DND-41 (cell line): ENCODE measurements at regions not wholly inside any gene's neighbourhood (a gene's known extent, or its start where the extent isn't known, plus 50 kb on each side); places are given as distances from the start of the nearest gene placed in this dataset.

Experiments
- EZH2 ChIP-seq: IDR thresholded peaks from 3 replicates; pipeline ENCODE4 v1.6.1; 2012; ENCODE audit warnings: borderline replicate concordance, low read depth, mild to moderate bottlenecking, moderate library complexity, low read length, inconsistent platforms; ENCODE audit not compliant: severe bottlenecking
- TF ChIP-seq, protein P1 (sequence below): IDR thresholded peaks from 2 replicates; pipeline ENCODE4 v1.5.1; 2012; ENCODE audit warnings: borderline replicate concordance, low read length, moderate library complexity, mild to moderate bottlenecking; ENCODE audit not compliant: poor library complexity, severe bottlenecking; ENCODE audit errors: extremely low read depth

DNA sequence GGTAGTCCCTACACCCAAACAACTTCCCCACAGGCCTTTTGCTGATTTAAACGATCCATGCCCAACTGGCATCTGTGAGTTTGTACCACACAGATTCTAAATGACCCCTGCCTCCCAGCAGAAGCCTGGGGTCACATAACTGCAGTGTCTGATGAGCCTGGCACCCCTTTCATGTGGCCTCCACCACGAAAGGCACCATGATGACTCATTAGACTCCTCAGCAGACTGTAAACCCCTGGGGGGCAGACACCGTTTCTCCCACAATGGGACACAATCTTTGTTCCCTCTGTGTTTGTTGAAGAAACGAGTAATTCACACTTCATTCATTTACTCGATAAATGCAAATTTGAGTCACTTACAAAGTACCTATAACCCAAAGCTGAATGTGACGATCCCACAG is 81.6 kb downstream of the CCDC185 start:
- TF ChIP-seq, protein P1, sequence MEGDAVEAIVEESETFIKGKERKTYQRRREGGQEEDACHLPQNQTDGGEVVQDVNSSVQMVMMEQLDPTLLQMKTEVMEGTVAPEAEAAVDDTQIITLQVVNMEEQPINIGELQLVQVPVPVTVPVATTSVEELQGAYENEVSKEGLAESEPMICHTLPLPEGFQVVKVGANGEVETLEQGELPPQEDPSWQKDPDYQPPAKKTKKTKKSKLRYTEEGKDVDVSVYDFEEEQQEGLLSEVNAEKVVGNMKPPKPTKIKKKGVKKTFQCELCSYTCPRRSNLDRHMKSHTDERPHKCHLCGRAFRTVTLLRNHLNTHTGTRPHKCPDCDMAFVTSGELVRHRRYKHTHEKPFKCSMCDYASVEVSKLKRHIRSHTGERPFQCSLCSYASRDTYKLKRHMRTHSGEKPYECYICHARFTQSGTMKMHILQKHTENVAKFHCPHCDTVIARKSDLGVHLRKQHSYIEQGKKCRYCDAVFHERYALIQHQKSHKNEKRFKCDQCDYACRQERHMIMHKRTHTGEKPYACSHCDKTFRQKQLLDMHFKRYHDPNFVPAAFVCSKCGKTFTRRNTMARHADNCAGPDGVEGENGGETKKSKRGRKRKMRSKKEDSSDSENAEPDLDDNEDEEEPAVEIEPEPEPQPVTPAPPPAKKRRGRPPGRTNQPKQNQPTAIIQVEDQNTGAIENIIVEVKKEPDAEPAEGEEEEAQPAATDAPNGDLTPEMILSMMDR: no peak
- TF ChIP-seq EZH2: no peak
